NCI-H2107 treated with DMSO at 0.1 percent for 48 hours (cell line): ENCODE measurements at regions not wholly inside any gene's neighbourhood (a gene's known extent, or its start where the extent isn't known, plus 50 kb on each side); places are given as distances from the start of the nearest gene placed in this dataset.

Experiments used
- DNase-seq: peaks from one replicate; lab custom pipeline; 2025; ENCODE audit not compliant: unreplicated experiment; lab: John Stamatoyannopoulos, UW

DNA sequence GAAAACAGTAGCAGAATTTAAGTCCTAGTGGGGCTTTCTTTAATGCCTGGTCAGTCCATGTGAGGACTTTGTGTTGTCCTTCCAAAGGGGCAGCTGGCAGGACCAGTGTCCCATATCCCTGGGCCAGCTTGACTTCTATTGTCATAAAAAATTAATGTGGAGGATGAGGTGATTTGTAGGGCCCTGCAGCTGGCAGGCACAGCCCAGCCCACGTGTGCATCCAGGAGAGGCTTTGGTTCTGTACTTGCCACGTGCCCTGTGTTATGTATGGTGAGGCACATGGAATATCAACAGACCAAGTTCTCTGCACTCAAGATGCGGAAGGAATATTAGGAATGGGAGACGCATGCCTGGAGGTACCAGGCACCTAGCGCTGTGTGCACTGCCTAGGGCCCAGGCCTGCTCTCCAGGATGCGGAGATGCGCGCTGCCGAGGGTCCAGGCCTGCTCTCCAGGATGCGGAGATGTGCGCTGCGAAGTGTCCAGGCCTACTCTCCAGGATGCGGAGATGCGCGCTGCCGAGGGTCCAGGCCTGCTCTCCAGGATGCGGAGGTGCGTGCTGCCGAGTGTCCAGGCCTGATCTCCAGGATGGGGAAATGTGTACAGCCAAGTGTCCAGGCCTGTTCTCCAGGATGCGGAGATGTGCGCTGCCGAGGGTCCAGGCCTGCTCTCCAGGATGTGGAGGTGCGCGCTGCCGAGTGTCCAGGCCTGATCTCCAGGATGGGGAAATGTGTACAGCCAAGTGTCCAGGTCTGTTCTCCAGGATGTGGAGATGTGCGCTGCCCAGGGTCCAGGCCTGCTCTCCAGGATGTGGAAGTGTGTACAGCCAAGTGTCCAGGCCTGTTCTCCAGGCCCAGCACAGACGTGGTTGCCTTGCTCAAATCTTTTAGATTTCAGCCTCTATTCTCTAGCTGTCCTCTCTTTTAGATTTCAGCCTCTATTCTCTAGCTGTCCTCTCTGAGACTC is 183.3 kb upstream of the ROPN1 start:
- peak; percentile 62 for DNase-seq

GRCh38 chr3:124177071-124177470 is 185.1 kb upstream of the ROPN1 start:
- no peak for DNase-seq

GRCh38 chr3:124178531-124178930 is 186.6 kb upstream of the ROPN1 start:
- no peak for DNase-seq

GRCh38 chr3:124200407-124200806 is 208.5 kb upstream of the ROPN1 start:
- no peak for DNase-seq

DNA sequence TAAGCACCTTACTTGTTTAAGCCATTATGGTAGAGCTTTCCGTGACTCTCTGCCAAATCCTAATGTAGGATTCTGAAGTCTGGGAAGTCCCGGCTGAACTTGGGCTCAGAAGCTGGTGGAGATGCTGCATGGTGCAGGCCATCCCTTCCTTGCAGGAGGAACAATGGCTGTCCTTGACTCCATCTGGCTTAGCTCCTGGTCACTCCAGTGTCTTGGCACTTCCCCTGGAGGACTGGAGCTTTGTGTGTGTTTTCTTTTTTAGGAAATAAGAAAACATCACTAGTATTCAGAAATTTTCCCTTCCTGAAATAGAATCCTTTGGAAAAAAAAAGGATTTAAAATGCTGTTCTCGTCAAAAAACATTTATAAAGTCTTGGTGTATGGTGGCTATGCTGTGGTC is 209.3 kb upstream of the ROPN1 start:
- no peak for DNase-seq

GRCh38 chr3:124201786-124202185 is 209.9 kb upstream of the ROPN1 start:
- no peak for DNase-seq

GRCh38 chr3:124202754-124203153 is 210.8 kb upstream of the ROPN1 start:
- DNase-seq: peak; percentile 56

- peak; percentile 23 for DNase-seq
These were observed 211.4 kb upstream of the ROPN1 start for GRCh38 chr3:124203292-124203691.

DNA sequence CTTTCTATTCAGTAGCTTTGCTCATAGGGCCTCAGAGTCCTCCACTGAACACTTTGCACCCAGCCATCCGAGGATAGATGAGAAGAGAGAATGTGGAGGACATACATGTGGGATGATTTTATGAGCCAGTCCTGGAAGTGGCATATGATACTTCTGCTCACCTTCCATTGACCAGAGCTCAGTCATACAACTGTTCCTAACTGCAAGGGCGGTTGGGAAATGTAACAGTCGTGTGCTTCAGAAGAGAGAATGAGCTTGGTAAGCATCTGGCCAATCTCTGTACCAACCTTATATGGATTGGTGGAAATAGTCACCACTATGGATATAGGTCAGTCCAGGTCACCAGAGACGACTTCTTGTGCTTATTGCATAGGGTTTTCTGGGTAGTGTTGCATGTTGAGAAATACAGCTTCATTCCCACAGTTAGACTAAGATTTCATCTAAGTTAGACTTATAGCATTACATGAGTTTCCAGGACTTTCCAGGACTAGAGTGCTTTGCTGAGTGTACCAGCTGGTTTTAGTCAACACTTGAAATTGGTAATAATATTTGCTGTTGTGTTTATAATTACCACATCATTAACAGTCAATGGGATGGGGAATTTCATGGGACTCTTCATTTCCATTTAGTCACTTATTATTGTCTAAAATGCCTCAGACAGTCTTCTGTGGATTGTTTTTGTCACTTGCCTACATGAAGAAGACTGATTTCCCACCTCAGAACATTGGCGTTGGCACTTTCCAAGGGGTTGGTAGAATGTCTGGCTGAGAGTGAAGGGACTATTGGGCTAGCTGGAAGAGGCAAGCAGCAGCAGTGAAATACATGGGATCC is 214.5 kb upstream of the ROPN1 start:
- DNase-seq: no peak

GRCh38 chr3:124207077-124207476 is 215.2 kb upstream of the ROPN1 start:
- DNase-seq: no peak

DNA sequence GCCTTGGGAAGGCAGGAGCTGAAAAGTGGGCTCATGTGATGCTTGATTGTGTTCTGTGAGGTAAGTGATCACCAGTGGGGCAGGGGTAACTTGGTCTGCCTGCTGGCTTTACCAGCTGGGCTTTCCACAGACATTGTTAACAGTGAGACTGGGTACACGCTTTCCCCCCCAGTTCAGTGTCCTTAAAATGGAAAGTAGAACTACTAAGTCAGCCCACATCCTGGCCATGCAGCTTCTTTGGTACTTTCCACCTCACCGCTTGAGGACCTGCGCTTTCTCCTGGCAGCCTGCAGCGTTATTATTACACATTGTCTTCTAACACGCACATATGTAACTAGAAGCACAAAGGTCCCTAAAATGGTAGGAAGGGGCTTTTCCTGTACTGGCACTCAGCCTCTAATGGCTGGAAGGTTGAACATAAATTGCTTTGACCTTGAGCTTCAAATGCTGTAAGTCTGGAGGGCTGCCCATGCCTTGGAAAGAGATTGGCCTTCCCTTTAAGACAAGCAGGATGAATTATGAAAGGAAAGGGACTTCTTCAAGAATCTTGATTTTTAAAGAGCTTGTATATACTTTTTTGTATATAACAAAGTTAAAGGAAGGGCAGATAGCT is 216.1 kb upstream of the ROPN1 start:
- DNase-seq: no peak

- no peak for DNase-seq
These were observed 217.5 kb upstream of the ROPN1 start for GRCh38 chr3:124209426-124209825.

- DNase-seq: no peak
These were observed 219.0 kb upstream of the ROPN1 start for GRCh38 chr3:124210899-124211298.

DNA sequence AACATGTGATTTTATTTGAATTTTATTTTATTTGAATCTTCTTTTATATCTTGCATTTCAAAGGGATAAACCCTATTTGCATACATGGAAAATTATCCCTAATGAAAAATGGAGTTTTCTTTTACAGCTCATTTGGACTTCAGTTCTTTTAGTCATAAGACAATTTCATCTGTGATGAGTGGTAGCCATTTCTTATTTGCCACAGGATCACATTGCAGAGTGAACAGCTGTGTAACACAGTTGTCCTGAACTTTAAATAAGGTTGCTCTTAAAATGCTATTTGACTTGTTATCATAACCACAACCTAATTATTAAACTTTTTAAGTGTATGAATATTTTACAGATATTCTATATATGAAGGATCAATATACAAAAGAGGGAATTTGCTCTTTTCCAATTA is 221.7 kb upstream of the ROPN1 start:
- no peak for DNase-seq

DNA sequence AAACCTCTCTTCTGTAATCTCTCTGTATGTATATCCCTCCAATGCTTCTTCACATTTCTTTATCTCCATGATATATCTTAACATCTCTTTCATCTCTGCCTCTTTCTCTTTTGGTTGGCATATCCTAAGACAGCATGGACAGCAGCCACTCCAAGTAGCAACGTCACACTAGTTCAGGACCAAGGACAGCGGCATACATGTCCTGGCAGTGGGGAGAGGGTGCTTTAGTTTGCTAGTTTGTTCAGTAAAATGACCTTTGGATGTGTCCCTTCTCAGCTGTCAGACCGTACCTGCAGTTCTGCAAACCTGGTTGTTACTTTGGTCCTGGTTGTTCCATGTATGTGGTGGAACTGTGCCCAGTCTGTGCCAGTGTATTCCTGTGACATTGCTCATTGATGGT is 225.6 kb upstream of the ROPN1 start:
- no peak for DNase-seq

DNA sequence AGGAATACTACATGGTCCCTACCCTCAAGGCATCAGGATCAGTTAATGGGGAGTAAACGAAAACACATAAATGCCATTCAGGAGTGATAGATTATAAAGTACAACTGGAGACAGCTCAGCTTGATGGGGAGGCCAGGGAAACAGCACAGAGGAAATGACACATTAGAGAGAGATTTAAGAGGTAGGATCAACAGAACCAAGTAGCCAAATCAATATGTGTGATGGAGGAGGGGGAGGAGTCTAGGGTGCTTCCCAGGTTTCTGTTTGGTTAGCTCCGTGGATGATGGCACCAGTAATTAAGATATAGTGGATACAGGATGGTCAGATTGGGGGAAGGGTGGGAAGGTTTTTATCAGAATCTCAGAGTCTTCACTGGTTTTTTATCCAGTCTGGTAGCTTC is 229.5 kb upstream of the ROPN1 start:
- no peak for DNase-seq

- no peak for DNase-seq
These were observed 231.9 kb upstream of the ROPN1 start for GRCh38 chr3:124223853-124224252.

- DNase-seq: no peak
These were observed 235.3 kb upstream of the ROPN1 start for GRCh38 chr3:124227150-124227630.

GRCh38 chr3:124229420-124229819 is 237.5 kb upstream of the ROPN1 start:
- DNase-seq: no peak

- no peak for DNase-seq
These were observed 237.9 kb upstream of the ROPN1 start for GRCh38 chr3:124229836-124230235.

- no peak for DNase-seq
These were observed 238.5 kb upstream of the ROPN1 start for GRCh38 chr3:124230432-124230831.
